ENCODE measurements at regions not wholly inside any gene's neighbourhood (a gene's known extent, or its start where the extent isn't known, plus 50 kb on each side); places are given as distances from the start of the nearest gene placed in this dataset.
"Not testable (repeated sequence)": the region's sequence is repeated elsewhere in the genome, so short reads cannot be mapped to it uniquely, and the experiment has no call there.

DNA sequence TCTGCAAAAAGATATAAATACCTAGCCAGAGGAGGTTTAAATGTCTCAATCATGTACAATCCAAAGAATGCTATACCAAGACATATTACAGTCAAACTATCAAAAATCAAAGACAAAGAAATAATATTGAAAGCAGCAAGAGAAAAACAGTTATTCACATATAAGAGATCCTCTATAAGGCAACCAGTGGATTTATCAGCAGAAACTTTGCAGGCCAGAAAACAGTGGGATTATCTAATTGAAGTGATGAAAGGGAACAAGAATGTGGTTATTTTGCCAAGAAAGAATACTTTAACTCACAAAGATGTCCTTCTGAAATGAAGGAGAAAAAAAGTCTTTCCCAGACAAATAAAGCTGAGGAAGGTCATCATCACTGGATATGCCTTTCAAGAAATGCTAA, 1318.0 kb downstream of the CDH12 start:
- TF ChIP-seq, protein P1, sequence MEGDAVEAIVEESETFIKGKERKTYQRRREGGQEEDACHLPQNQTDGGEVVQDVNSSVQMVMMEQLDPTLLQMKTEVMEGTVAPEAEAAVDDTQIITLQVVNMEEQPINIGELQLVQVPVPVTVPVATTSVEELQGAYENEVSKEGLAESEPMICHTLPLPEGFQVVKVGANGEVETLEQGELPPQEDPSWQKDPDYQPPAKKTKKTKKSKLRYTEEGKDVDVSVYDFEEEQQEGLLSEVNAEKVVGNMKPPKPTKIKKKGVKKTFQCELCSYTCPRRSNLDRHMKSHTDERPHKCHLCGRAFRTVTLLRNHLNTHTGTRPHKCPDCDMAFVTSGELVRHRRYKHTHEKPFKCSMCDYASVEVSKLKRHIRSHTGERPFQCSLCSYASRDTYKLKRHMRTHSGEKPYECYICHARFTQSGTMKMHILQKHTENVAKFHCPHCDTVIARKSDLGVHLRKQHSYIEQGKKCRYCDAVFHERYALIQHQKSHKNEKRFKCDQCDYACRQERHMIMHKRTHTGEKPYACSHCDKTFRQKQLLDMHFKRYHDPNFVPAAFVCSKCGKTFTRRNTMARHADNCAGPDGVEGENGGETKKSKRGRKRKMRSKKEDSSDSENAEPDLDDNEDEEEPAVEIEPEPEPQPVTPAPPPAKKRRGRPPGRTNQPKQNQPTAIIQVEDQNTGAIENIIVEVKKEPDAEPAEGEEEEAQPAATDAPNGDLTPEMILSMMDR (IDR thresholded peaks at IDR 0.05): not testable (repeated sequence)
- TF ChIP-seq POLR2A (IDR thresholded peaks at IDR 0.05): not testable (repeated sequence)
